Left ventricle myocardium superior (tissue), 1 donor: ENCODE measurements at regions not wholly inside any gene's neighbourhood (a gene's known extent, or its start where the extent isn't known, plus 50 kb on each side); places are given as distances from the start of the nearest gene placed in this dataset.
A peak's percentile ranks its signal among the peaks of the same experiment; 100 is the strongest.
"Not testable (repeated sequence)": the region's sequence is repeated elsewhere in the genome, so short reads cannot be mapped to it uniquely, and the experiment has no call there.

ENCODE experiments used
- ATAC-seq: fragments of 200-7000 bp; cut with Tn5 transposase; one replicate; pipeline ENCODE4 v1.9.1; 2020; ENCODE audit warnings: mild to moderate bottlenecking, moderate library complexity
- DNase-seq: peaks from one replicate; pipeline ENCODE4 v3.0.0-alpha.2; 2020
- intact Hi-C: fragments of 100-400 bp; cut with micrococcal nuclease; formaldehyde crosslinking; loops from one replicate; pipeline ENCODE4 v1.11.0; 2022
- donor health status: DM: no; HTN: yes; CAD: no; lungs with severe emphysema.

GRCh38 chr16:65263896-65264295 lies 142.0 kb upstream of the CDH11 start:
- intact Hi-C loops, result no loop called here
- ATAC-seq, result no peak
- DNase-seq, result no peak

GRCh38 chr16:65260746-65261145 lies 138.9 kb upstream of the CDH11 start:
- no peak for ATAC-seq
- DNase-seq, result no peak
- intact Hi-C loops, result no loop called here

- DNase-seq (no peak), ATAC-seq (no peak)
- intact Hi-C loops, result no loop called here
Observed at GRCh38 chr16:65254144-65254543, 132.3 kb upstream of the CDH11 start.

GRCh38 chr16:65249768-65250167 lies 127.9 kb upstream of the CDH11 start:
- ATAC-seq (peak; percentile 99), DNase-seq (peak; percentile 82)
- intact Hi-C loops, result no loop called here

DNA sequence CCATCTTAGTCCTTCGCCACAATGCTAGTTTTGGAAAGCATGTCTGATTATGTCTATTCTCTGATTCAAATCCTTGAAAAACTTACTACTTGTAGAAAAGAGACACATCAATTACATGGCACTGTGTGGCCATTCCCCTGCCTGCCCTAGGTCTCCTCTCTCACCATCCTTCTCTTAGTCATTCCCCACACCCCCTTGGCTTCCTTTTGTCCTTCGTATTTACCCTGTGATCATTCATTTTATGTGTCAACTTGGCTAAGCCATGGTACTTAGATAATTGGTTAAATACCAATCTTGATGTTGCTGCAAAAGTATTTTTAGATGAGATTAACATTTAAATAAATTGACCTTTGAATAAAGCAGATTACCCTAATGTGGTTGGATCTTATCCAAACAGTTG lies 122.9 kb upstream of the CDH11 start:
- intact Hi-C loops, result no loop called here
- no peak for DNase-seq

DNA sequence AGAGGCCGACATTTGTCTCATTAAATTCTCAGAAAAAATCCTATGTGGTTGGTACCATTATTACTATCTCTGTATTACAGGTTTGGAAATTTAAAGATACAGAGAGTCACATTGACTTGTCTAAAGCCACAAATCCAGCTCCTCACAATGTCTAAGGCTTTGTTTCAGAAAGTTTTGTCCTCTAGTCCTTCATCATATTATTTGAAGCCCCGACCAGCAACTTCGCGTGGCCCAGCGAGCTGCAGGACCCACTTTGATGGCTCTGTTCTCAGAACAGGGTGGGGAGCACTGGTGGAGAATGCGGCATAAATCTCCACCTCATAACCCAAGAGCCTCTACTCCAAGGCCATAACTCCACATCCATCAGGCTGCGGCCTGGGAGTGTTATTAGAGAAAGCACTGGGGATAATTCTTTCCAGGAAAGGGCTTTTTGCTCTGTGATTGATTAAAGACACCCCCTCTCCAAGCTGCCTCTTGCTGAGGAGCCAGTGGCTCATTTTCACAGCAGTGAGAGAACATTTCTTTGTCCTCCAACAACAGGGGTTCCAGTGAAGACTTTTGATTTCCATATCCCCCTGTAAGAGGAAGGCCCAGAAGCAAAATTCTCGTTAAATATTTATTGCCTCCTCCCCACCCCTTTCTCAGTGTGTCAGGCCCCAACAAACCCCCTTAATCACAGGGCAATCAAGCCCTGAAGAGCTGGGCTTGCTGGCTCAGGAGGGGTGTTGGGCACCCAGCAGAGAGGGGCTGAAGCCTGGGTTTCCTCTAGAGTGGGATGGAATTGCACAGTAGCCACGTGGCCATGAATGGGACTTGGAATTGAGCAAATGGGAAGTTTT lies 113.7 kb upstream of the CDH11 start:
- DNase-seq (no peak), ATAC-seq (no peak)
- intact Hi-C loops, result no loop called here

More for the DNA sequence above, 122.9 kb upstream of the CDH11 start:
- ATAC-seq, result no peak

- intact Hi-C loops, DNase-seq, ATAC-seq: not testable (repeated sequence)
Observed at GRCh38 chr16:65234721-65235320, 113.0 kb upstream of the CDH11 start.

GRCh38 chr16:65229191-65229662 lies 107.4 kb upstream of the CDH11 start:
- DNase-seq (no peak), ATAC-seq (no peak)
- intact Hi-C loops, result no loop called here

DNA sequence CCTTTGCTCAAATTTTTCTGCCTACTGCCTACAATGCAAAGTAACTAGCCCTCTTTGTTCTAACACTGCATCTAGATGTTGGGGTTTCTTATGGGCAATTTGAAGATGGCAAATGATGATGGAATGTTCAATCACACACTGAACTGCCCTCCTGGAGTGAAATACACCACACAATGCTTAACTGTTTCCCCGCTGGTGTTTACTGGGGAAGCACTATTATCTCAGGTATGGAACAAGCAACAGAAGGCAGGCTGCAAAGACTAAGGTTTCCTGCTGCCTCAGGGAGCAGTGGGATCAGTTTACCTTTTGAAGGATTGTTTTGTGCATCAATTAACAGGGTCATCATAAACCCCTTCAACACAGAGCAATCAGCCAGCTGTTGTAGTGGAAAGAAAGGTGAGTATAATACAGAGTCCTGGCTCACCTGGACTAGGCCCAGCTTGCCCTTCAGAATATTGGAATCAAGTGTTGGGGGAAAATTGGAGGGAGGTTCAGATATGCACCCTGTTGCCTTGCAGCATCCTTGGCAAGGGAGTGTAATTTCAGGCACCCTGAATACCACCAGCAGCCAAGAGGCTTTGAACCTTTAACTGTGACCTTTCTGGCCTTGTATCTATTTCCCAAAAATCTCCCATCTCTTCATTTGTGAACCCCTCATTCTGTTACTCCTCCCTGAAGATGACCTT lies 105.4 kb upstream of the CDH11 start:
- no peak for DNase-seq
- intact Hi-C loops, result no loop called here

DNA sequence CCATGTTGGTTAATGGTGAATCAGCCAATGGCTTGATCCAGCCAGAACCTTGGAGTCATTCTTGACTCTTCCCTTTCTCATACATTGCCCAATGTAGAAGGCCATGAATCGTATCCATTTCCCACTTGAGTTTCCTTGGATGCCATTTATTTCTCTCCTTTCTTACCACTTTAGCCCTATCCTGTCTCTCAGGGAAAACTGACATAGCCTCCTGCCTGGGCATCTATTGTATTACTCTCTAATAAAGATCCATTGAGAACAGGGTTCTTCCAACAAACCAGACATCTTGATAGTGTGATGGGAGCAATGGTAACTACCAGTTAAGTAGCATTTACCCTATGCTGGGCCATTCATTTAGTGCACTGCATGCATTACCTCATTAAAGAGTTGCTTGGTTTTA lies 104.2 kb upstream of the CDH11 start:
- DNase-seq (no peak), ATAC-seq (no peak)
- intact Hi-C loops, result no loop called here

More for the DNA sequence above, 105.4 kb upstream of the CDH11 start:
- no peak for ATAC-seq

- ATAC-seq, result no peak
- intact Hi-C loops, result no loop called here
- no peak for DNase-seq
Observed at GRCh38 chr16:65225488-65225887, 103.6 kb upstream of the CDH11 start.

- DNase-seq, result no peak
- no peak for ATAC-seq
- intact Hi-C loops, result no loop called here
Observed at GRCh38 chr16:65224994-65225393, 103.1 kb upstream of the CDH11 start.

- intact Hi-C loops, result no loop called here
- DNase-seq, result no peak
- ATAC-seq, result no peak
Observed at GRCh38 chr16:65224471-65224870, 102.6 kb upstream of the CDH11 start.

- DNase-seq, result no peak
- ATAC-seq, result no peak
- intact Hi-C loops, result no loop called here
Observed at GRCh38 chr16:65223335-65223734, 101.5 kb upstream of the CDH11 start.

GRCh38 chr16:65222536-65222935 lies 100.7 kb upstream of the CDH11 start:
- ATAC-seq (no peak), DNase-seq (no peak)
- intact Hi-C loops, result no loop called here

- DNase-seq (no peak), ATAC-seq (no peak)
- intact Hi-C loops, result no loop called here
Observed at GRCh38 chr16:65222049-65222448, 100.2 kb upstream of the CDH11 start.

GRCh38 chr16:65219786-65220185 lies 97.9 kb upstream of the CDH11 start:
- intact Hi-C loops, result no loop called here
- ATAC-seq (no peak), DNase-seq (no peak)

- ATAC-seq, result no peak
- intact Hi-C loops, result no loop called here
- DNase-seq, result no peak
Observed at GRCh38 chr16:65218348-65218747, 96.5 kb upstream of the CDH11 start.

DNA sequence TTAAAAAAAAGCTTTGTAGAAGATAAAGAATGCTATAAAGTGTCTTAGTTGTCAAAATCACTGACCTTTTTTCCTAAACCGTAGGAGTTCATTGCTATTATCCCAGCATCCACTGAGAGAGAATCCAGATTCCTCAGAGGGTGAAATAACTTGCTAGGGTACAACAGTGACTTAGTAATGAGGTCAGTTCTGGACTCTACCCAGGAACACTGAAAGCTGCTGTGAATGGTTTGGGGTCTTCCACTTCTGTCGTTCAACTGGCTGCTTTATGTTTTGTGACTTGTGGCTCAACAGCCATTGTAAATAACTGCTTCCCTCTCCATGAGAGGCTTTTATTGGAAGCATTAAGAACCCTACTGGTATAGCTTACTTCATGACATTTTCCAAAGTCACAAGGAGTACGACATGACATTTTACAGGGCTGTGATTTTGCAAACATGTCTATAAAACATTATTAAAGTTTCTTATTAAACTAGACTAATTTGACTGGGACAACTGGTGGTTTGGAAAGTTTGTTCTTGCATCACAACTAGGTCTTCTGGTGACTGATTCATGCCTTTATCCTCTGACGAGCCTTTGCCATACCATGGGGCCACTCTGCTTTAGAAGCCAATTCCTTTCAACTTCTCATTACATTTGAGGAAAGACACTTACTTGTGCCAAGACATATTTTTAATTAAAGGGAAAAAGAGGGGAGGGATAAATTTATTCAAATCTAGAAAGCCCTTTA lies 92.2 kb upstream of the CDH11 start:
- intact Hi-C loops, result no loop called here
- DNase-seq (no peak), ATAC-seq (no peak)

- ATAC-seq (no peak), DNase-seq (no peak)
- intact Hi-C loops, result no loop called here
Observed at GRCh38 chr16:65212791-65213190, 90.9 kb upstream of the CDH11 start.
